K562 (cell line): ENCODE measurements at regions not wholly inside any gene's neighbourhood (a gene's known extent, or its start where the extent isn't known, plus 50 kb on each side); places are given as distances from the start of the nearest gene placed in this dataset.

Source experiments
- ATAC-seq: fragments of 200-7000 bp; cut with Tn5 transposase; 3 replicates; pipeline ENCODE4 v1.9.1; 2020; ENCODE audit warnings: moderate library complexity
- BruUV-seq: library from RNA; stranded (reverse); fragments of 400-500 nt; replicated peaks from 2 replicates; lab custom pipeline; 2021; lab: Mats Ljungman, UMichigan
- CTCF ChIA-PET: fragments of 300-600 bp; formaldehyde crosslinking; extraction: SDS; loops from one replicate; lab custom pipeline; 2021; ENCODE audit warnings: low intra/inter-chr PET ratio; lab: Yijun Ruan, JAX
- POLR2A ChIA-PET: fragments of 300-600, 350-650 bp; sonication (Branson Sonifier 250); formaldehyde crosslinking; extraction: SDS; loops from one replicate; lab custom pipeline; 2021; ENCODE audit warnings: antibody characterized with exemption, inconsistent platforms; lab: Yijun Ruan, JAX
- DNase-seq, 4 experiments: peaks; one replicate each; pipeline versions ENCODE4 v3.0.0 to v3.0.0-alpha.2; 2011 to 2018; ENCODE audit warnings: low spot score in 3 of 4, mixed read lengths in 3 of 4; ENCODE audit errors: extremely low read depth in 1 of 4
- FAIRE-seq: peaks from 2 replicates; lab custom pipeline; 2011; peaks lifted over from hg19 to GRCh38; lab: Jason Lieb, UNC
- H2AFZ ChIP-seq: 2 replicates; pipeline ENCODE4 v1.6.0; 2011; ENCODE audit warnings: low read depth, low read length, control low read depth, inconsistent platforms
- H3K27ac ChIP-seq: fragments of 200-600 bp; 3 replicates; pipeline ENCODE4 v1.8.0; 2011; ENCODE audit warnings: low read depth, mild to moderate bottlenecking, control low read depth, inconsistent platforms, low read length, moderate library complexity, mixed read lengths; ENCODE audit errors: extremely low read depth
- H3K27me3 ChIP-seq, 2 experiments: fragments of 300-600 bp in 1 of 2; 2 replicates in 1 of 2; 3 replicates in 1 of 2; pipeline versions ENCODE4 v1.6.0 to v1.8.0; 2011; ENCODE audit warnings: inconsistent platforms in 2 of 2, low read length in 2 of 2, mild to moderate bottlenecking in 1 of 2, mixed read lengths in 1 of 2, moderate library complexity in 1 of 2; ENCODE audit not compliant: control insufficient read depth in 2 of 2, insufficient read depth in 2 of 2
- H3K36me3 ChIP-seq: fragments of 300-600 bp; 3 replicates; pipeline ENCODE4 v1.8.0; 2011; ENCODE audit warnings: mild to moderate bottlenecking, low read length, inconsistent platforms; ENCODE audit not compliant: control insufficient read depth, insufficient read depth
- H3K4me1 ChIP-seq, 2 experiments: fragments of 200-600 bp in 1 of 2; replicated peaks in 1 of 2; 2 replicates in 1 of 2; 3 replicates in 1 of 2; pipeline versions ENCODE4 v1.5.1 to v1.8.0; 2011; ENCODE audit warnings: inconsistent platforms in 2 of 2, low read length in 2 of 2, mild to moderate bottlenecking in 1 of 2, mixed read lengths in 1 of 2, moderate library complexity in 1 of 2; ENCODE audit not compliant: control insufficient read depth in 2 of 2, insufficient read depth in 2 of 2
- H3K4me2 ChIP-seq: 2 replicates; pipeline ENCODE4 v1.6.1; 2011; ENCODE audit warnings: low read length, control low read depth, inconsistent platforms, mixed read lengths; ENCODE audit not compliant: insufficient read depth
- H3K4me3 ChIP-seq: fragments of 200-600 bp; sonication (generic), shearing (Covaris generic); 2 replicates; pipeline ENCODE4 v1.5.1; 2016; ENCODE audit warnings: control low read depth, inconsistent platforms
- H3K79me2 ChIP-seq: fragments of 200-600 bp; 3 replicates; pipeline ENCODE4 v1.8.0; 2011; ENCODE audit warnings: low read length, inconsistent platforms; ENCODE audit not compliant: control insufficient read depth, insufficient read depth
- H3K9ac ChIP-seq, 2 experiments: 2 replicates each; pipeline versions ENCODE4 v1.6.0 to v1.6.1; 2011; ENCODE audit warnings: low read depth in 2 of 2, low read length in 2 of 2, control low read depth in 1 of 2, inconsistent platforms in 1 of 2, mild to moderate bottlenecking in 1 of 2, mixed read lengths in 1 of 2; ENCODE audit not compliant: insufficient read depth in 1 of 2
- H3K9me1 ChIP-seq: one replicate; pipeline ENCODE4 v1.6.0; 2011; ENCODE audit warnings: inconsistent platforms, mild to moderate bottlenecking, low read length, moderate library complexity; ENCODE audit not compliant: control insufficient read depth, insufficient read depth
- H3K9me3 ChIP-seq: replicated peaks from 2 replicates; pipeline ENCODE4 v1.5.1; 2011; ENCODE audit warnings: low read depth, low read length, inconsistent platforms; ENCODE audit not compliant: control insufficient read depth, insufficient read depth
- H4K20me1 ChIP-seq: replicated peaks from 2 replicates; pipeline ENCODE4 v1.6.1; 2011; ENCODE audit warnings: low read length, inconsistent platforms, mixed read lengths; ENCODE audit not compliant: control insufficient read depth, insufficient read depth
- ATF4 ChIP-seq: fragments of 450-650 bp; formaldehyde crosslinking; IDR thresholded peaks from 2 replicates; pipeline ENCODE4 v1.4.0; 2022; ENCODE audit warnings: mild to moderate bottlenecking, moderate library complexity
- CBX2 ChIP-seq: fragments of 200-600 bp; sonication (generic); IDR thresholded peaks from one replicate; pipeline ENCODE4 v1.6.1; 2012; ENCODE audit warnings: mild to moderate bottlenecking, low read length, inconsistent platforms; ENCODE audit not compliant: insufficient read depth, poor library complexity, severe bottlenecking
- CTBP1 ChIP-seq: fragments of 450-650 bp; IDR thresholded peaks from 2 replicates; pipeline ENCODE4 v1.6.1; 2016; ENCODE audit warnings: borderline replicate concordance
- FOXJ2 ChIP-seq: fragments of 200-800 bp; sonication (Bioruptor generic); IDR thresholded peaks from 2 replicates; pipeline ENCODE4 v1.6.1; 2016; ENCODE audit warnings: missing genetic modification characterization, missing compliant biosample characterization
- MLLT1 ChIP-seq, 2 experiments: fragments of 450-650 bp; IDR thresholded peaks; 2 replicates each; pipeline ENCODE4 v1.6.1; 2016
- POLR2A ChIP-seq: fragments of 450-650 bp; conservative IDR thresholded peaks from 2 replicates; pipeline ENCODE4 v1.6.1; 2016
- PYGO2 ChIP-seq: fragments of 450-650 bp; IDR thresholded peaks from 2 replicates; pipeline ENCODE4 v1.6.1; 2016; ENCODE audit warnings: mild to moderate bottlenecking, missing genetic modification characterization, moderate library complexity, missing compliant biosample characterization
- TEAD1 ChIP-seq, 2 experiments: fragments of 450-650 bp in 1 of 2; sonication (generic) in 1 of 2; formaldehyde crosslinking; IDR thresholded peaks; 2 replicates each; pipeline versions ENCODE4 v1.4.0 to v1.8.0; 2020 to 2022; ENCODE audit warnings: mild to moderate bottlenecking in 2 of 2, missing genetic modification reagents in 1 of 2
- ZNF699 ChIP-seq: fragments of 250-450 bp; sonication (Bioruptor Pico); IDR thresholded peaks from 2 replicates; pipeline ENCODE4 v1.8.0; 2021; ENCODE audit warnings: mild to moderate bottlenecking, moderate library complexity; ENCODE audit not compliant: insufficient replicate concordance
- ZNF717 ChIP-seq: fragments of 250-450 bp; sonication (Bioruptor Pico); IDR thresholded peaks from 2 replicates; pipeline ENCODE4 v1.5.0; 2021
- WGBS: fragments of 100-300 bp; shearing (Covaris generic); methylation state at CpG from one replicate; pipeline ENCODE4 v1.1.6; 2016; ENCODE audit warnings: low coverage, mixed read lengths; ENCODE audit not compliant: insufficient coverage; ENCODE audit errors: missing lambda C conversion rate; 5-methylcytosine and 5-hydroxymethylcytosine counted together
- in situ Hi-C: fragments of 300-500 bp; cut with MboI; formaldehyde crosslinking; loops from 4 replicates; pipeline ENCODE4 v1.15.0; 2018; ENCODE audit warnings: inconsistent platforms, mixed read lengths
- intact Hi-C: fragments of 100-400 bp; cut with micrococcal nuclease; formaldehyde crosslinking; loops from 2 replicates; pipeline ENCODE4 v1.14.2; 2022

GRCh38 chr3:151998744-151999143 lies 125.3 kb downstream of the SUCNR1 start (continued):
- TF ChIP-seq TEAD1 (CRISPR knock-in tag; IDR thresholded peaks at IDR 0.05) (0 out of 4 replicates have a peak, but pooled peaks of 1 of the 2 experiments have one; percentile 48), MLLT1 (IDR thresholded peaks at IDR 0.05) (0 out of 4 replicates have a peak, but pooled peaks of 1 of the 2 experiments have one; percentile 22), FOXJ2 (0 out of 2 replicates have a peak, but pooled peaks have one; percentile 13), ZNF699 (CRISPR knock-in tag) (no peak), CTBP1 (peak; percentile 77)

GRCh38 chr3:151999936-152000335 lies 126.5 kb downstream of the SUCNR1 start:
- FAIRE-seq, result no peak
- no TSS peak for BruUV-seq
- Histone ChIP-seq H3K4me1 (peaks cover 4 to 7% of the 10 kb centered on the region in 2 experiments; a peak in 3 of 5 replicates), H3K27me3 (no peaks in the 10 kb centered on the region), H3K4me2 (no peak overlapping the region), H4K20me1 (no peaks in the 10 kb centered on the region), H2AFZ (no peak overlapping the region), H3K9me3 (no peaks in the 10 kb centered on the region), H3K27ac (no peak overlapping the region), H3K79me2 (no peaks in the 10 kb centered on the region), H3K36me3 (no peaks in the 10 kb centered on the region), H3K9ac (no peak overlapping the region), H3K9me1 (no peaks in the 10 kb centered on the region), H3K4me3 (no peak overlapping the region)
- ChIA-PET CTCF (no interaction called here), POLR2A (no interaction called here)
- 47% methylated on average over 5 of the region's 5 CpGs for WGBS
- no peak for ATAC-seq
- DNase-seq, result no peak
- in situ Hi-C loops, result no loop called here
- TF ChIP-seq POLR2A (no peak), ZNF699 (CRISPR knock-in tag) (no peak), CBX2 (no peak), PYGO2 (tag) (no peak), ATF4 (no peak), ZNF717 (CRISPR knock-in tag) (no peak)
- intact Hi-C loops, result no loop called here
